SK-N-SH (cell line): ENCODE measurements at regions not wholly inside any gene's neighbourhood (a gene's known extent, or its start where the extent isn't known, plus 50 kb on each side); places are given as distances from the start of the nearest gene placed in this dataset.

ENCODE experiments used
- EZH2phosphoT487 ChIP-seq: fragments of 200-600 bp; sonication (generic); IDR thresholded peaks from 2 replicates; pipeline ENCODE4 v1.6.1; 2017; ENCODE audit warnings: low read depth, mixed run types, mild to moderate bottlenecking, antibody characterized with exemption, moderate library complexity, borderline replicate concordance
- TF ChIP-seq, protein P1 (sequence below): fragments of 200-600 bp; sonication (generic); IDR thresholded peaks from 2 replicates; pipeline ENCODE4 v1.6.1; 2017; ENCODE audit warnings: antibody characterized with exemption, mild to moderate bottlenecking, moderate library complexity

DNA sequence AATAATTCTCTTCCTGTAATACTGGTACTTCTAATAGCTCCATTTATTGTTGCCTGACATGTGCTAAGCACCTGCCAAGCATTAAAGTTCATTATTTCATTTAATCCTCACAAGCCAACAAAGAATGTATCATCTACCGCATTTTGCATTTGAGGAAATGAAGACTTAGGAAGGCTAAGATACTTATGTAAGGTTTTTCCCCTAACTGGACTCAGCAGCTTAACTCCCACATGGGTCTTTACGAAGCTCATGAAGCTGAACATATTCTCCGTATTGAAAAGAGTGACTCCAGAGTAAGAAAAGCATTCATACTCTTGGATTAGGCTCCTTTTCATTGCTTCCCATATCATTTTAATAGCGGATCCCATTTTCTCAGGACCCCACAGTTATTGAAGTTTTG is 155.7 kb upstream of the TMEM72 start:
- TF ChIP-seq EZH2phosphoT487: no peak
- TF ChIP-seq, protein P1, sequence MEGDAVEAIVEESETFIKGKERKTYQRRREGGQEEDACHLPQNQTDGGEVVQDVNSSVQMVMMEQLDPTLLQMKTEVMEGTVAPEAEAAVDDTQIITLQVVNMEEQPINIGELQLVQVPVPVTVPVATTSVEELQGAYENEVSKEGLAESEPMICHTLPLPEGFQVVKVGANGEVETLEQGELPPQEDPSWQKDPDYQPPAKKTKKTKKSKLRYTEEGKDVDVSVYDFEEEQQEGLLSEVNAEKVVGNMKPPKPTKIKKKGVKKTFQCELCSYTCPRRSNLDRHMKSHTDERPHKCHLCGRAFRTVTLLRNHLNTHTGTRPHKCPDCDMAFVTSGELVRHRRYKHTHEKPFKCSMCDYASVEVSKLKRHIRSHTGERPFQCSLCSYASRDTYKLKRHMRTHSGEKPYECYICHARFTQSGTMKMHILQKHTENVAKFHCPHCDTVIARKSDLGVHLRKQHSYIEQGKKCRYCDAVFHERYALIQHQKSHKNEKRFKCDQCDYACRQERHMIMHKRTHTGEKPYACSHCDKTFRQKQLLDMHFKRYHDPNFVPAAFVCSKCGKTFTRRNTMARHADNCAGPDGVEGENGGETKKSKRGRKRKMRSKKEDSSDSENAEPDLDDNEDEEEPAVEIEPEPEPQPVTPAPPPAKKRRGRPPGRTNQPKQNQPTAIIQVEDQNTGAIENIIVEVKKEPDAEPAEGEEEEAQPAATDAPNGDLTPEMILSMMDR: no peak
